Mononuclear cell (primary cell): ENCODE measurements at regions not wholly inside any gene's neighbourhood (a gene's known extent, or its start where the extent isn't known, plus 50 kb on each side); places are given as distances from the start of the nearest gene placed in this dataset.
"Not testable (repeated sequence)": the region's sequence is repeated elsewhere in the genome, so short reads cannot be mapped to it uniquely, and the experiment has no call there.

Experiments
- H3K27me3 ChIP-seq: 2 replicates; pipeline ENCODE4 v1.6.0; 2011; ENCODE audit warnings: low read length, control low read depth; ENCODE audit not compliant: insufficient read depth
- H3K4me1 ChIP-seq: 2 replicates; pipeline ENCODE4 v1.5.1; 2011; ENCODE audit warnings: mild to moderate bottlenecking, low read length, control low read depth; ENCODE audit not compliant: insufficient read depth
- H3K4me3 ChIP-seq: 2 replicates; pipeline ENCODE4 v1.5.1; 2011; ENCODE audit warnings: mild to moderate bottlenecking, low read length, moderate library complexity
- H3K9me3 ChIP-seq: 2 replicates; pipeline ENCODE4 v1.5.1; 2011; ENCODE audit warnings: low read depth, mild to moderate bottlenecking, control low read depth, low read length

GRCh38 chr5:138702166-138703077 lies 50.8 kb upstream of the CTNNA1 start:
- peaks cover 12% of the 10 kb centered on the region for H3K27me3 ChIP-seq
- H3K4me1 ChIP-seq: no peaks in the 10 kb centered on the region
- H3K4me3 ChIP-seq: no peak overlapping the region
- no peaks in the 10 kb centered on the region for H3K9me3 ChIP-seq

DNA sequence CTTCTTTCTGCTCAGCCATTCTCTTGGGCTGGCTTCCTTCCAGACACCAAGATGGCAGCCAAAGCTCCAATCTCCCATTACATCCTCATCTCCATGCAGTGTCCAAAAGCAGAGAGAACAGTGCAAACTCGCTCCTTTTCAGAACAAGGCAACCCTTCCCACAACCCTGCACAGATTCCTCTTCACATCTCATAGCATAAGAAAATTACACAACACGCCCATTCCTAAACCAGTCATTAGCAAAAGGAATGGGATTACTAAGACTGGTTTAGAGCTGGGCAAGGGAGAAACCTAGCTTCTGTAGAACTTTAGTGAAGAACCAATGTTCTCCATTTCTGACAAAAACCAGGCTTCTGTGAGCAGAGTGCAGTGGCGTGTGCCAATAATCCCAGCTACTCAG lies 51.5 kb upstream of the CTNNA1 start:
- H3K27me3 ChIP-seq: peaks cover 12% of the 10 kb centered on the region
- no peaks in the 10 kb centered on the region for H3K9me3 ChIP-seq
- H3K4me1 ChIP-seq: no peaks in the 10 kb centered on the region
- H3K4me3 ChIP-seq: no peak overlapping the region

DNA sequence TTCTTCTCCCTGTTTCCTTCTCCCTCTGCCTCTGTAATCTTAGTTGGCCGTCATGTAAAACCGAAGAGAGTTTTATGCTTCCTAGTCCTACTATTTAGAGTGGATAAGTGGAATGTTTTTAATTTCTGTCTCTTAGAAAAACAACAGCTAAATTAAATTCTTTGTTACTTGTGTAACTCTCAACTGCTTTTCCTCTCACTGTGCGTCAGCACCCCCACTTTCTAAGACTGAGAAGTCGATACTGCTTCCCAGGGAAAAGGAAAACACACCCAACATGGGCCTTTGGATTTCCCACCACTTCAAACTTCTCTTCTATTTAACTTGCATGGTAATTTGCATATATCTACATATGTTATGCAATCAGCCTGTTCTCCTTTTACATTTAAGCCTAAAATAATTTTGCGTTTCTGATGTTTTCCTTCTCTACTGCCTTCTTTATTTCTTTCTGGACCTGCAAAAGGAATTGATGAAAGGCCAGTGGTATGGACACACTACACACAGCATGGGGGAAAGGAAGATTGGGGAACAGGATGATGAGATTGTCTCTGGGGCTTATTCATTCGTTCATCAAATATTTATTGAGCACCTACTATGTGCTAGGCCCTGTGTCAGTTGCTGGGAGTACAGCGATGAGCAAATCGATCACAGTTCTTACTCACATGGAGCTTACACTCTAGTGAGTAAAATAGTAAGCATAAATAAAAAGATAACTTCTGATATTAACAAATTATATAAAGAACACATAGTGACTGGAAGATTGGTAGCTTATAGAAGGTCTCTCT lies 52.5 kb upstream of the CTNNA1 start:
- H3K4me1 ChIP-seq: no peaks in the 10 kb centered on the region
- H3K9me3 ChIP-seq: no peaks in the 10 kb centered on the region
- peaks cover 9% of the 10 kb centered on the region for H3K27me3 ChIP-seq
- no peak overlapping the region for H3K4me3 ChIP-seq

DNA sequence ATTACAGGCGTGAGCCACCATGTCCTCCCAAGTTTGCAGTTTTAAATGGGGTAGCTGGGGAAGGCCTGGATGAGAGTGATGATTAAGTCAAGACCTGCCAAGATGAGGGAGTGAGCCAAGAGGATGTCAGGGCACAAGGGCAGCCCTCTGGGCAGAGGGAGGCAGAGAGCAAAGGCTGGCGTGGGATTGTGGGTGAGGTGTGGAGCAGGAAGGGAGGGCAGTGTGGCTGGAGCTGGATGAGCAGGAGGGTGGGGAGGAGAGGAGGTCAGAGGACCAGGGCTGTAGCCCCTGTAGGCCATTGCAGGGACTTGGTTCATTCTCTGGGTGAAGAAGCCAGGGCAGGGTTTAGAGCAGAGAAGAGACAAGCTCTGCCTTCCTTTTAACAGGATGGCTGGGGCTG lies 53.7 kb upstream of the CTNNA1 start:
- Histone ChIP-seq H3K9me3 (no peaks in the 10 kb centered on the region), H3K27me3 (peaks cover 10% of the 10 kb centered on the region), H3K4me1 (no peaks in the 10 kb centered on the region), H3K4me3 (no peak overlapping the region)

DNA sequence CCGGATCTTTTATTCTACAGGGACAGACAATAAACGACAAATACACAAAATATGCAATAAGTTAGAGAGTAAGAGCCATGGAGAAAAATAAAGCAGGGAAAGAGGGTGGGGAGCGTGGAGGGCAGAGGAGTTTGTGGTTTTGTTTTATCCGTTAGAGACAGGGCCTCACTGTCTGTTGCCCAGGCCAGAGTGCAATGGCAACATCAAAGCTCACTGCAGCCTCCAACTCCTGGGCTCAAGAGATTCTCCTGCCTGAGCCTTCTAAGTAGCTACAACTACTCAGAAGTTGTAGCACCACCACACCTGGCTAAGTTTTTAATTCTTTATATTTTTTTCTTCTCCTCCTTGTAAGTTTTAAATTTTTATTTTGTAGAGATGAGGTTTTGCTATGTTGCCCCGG lies 54.5 kb upstream of the CTNNA1 start:
- Histone ChIP-seq H3K9me3 (no peaks in the 10 kb centered on the region), H3K4me3 (no peak overlapping the region), H3K4me1 (no peaks in the 10 kb centered on the region), H3K27me3 (peaks cover 14% of the 10 kb centered on the region)

- Histone ChIP-seq H3K27me3 (peaks cover 14% of the 10 kb centered on the region), H3K4me3 (no peak overlapping the region), H3K9me3 (no peaks in the 10 kb centered on the region), H3K4me1 (no peaks in the 10 kb centered on the region)
These were observed 55.4 kb upstream of the CTNNA1 start for GRCh38 chr5:138697720-138698360.

DNA sequence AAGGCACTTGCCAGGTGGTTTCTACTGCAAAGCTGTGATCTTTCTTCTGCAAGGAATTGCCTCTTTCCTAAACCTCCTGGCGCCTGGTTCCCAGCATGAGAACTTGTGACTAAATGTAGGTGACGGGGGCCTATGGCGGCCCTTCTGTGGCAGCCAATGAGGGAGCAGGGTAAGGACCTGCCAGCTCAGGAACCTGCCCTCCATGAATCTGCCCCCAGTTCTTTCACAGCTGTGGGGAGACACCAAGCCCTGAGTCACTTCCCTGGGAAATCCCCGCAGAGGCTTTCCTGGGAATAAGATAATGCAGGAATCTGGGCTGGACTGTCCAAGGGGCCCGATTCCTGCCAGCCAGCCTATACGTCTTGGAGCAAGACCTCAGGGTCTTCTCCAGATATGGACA lies 56.7 kb upstream of the CTNNA1 start:
- Histone ChIP-seq H3K27me3 (peaks cover 10% of the 10 kb centered on the region), H3K9me3 (no peaks in the 10 kb centered on the region), H3K4me1 (no peaks in the 10 kb centered on the region), H3K4me3 (no peak overlapping the region)

- no peaks in the 10 kb centered on the region for H3K4me1 ChIP-seq
- H3K27me3 ChIP-seq: peaks cover 7% of the 10 kb centered on the region
- no peak overlapping the region for H3K4me3 ChIP-seq
- H3K9me3 ChIP-seq: no peaks in the 10 kb centered on the region
These were observed 57.4 kb upstream of the CTNNA1 start for GRCh38 chr5:138695781-138696180.

DNA sequence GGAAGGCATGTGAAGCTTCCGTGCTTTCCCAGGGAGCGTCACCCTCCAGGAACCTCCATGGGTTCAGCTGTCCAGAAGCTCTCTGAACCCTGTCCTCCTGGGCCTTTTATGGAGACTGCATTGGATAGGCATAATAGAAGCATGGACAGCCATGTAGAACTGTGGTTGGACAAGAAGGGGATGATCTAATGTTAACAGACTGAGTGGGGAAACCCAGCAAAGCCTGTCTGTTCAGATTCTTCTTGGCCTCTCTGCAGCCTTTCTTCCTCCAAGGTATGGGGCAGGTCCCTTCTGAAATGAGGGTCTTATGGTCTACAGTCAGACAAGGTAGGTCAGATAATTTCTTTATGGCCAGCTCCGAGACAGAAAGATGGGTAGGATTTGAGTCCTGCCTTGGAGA lies 59.1 kb upstream of the CTNNA1 start:
- no peaks in the 10 kb centered on the region for H3K4me1 ChIP-seq
- H3K27me3 ChIP-seq: peaks cover 7% of the 10 kb centered on the region
- H3K4me3 ChIP-seq: no peak overlapping the region
- H3K9me3 ChIP-seq: no peaks in the 10 kb centered on the region

DNA sequence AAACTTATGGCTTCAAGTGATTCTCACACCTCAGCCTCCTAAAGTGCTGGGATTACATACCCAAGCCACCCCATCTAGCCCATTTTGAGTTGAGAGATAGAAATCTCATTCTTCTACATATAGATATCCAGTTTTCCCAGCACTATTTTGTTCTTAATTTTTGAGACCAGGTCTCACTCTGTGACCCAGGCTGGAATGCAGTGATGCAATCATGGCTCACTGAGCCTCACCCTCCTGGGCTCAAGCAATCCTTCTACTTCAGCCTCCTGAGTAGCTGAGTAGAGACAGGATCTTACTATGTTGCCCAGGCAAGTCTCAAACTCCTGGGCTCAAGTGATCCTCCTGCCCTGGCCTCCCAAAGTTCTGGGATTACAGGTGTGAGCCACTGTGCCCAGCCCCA lies 60.9 kb upstream of the CTNNA1 start:
- Histone ChIP-seq H3K4me1 (no peaks in the 10 kb centered on the region), H3K9me3 (no peaks in the 10 kb centered on the region), H3K27me3 (peaks cover 7% of the 10 kb centered on the region), H3K4me3 (no peak overlapping the region)

DNA sequence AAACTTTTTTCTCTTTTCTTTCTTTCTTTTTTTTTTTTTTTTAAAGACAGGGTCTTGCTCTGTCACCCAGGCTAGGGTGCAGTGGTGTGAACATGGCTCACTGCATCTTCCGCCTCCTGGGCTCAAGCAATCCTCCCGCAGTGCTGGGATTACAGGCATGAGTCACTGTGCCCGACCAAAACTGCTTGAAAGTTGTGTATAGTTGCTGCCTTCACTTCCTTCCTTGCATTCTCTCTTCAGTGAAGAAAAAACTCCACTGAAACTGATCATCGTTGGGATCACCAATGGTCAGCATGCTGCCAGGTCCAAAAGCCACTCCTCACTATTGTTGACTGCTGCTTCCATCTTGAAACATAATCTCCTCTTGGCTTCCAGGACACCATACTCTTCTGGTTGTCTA lies 66.6 kb upstream of the CTNNA1 start:
- no peaks in the 10 kb centered on the region for H3K4me1 ChIP-seq
- no peaks in the 10 kb centered on the region for H3K9me3 ChIP-seq
- peaks cover 15% of the 10 kb centered on the region for H3K27me3 ChIP-seq
- H3K4me3 ChIP-seq: no peak overlapping the region

- no peaks in the 10 kb centered on the region for H3K4me1 ChIP-seq
These were observed 68.0 kb upstream of the CTNNA1 start for GRCh38 chr5:138685193-138685745.

GRCh38 chr5:138682462-138682861 lies 70.8 kb upstream of the CTNNA1 start:
- H3K4me1 ChIP-seq, H3K4me3 ChIP-seq, H3K9me3 ChIP-seq: not testable (repeated sequence)

More at GRCh38 chr5:138685193-138685745, 68.0 kb upstream of the CTNNA1 start:
- H3K4me3 ChIP-seq: no peak overlapping the region
- H3K27me3 ChIP-seq: peaks cover 15% of the 10 kb centered on the region
- H3K9me3 ChIP-seq: no peaks in the 10 kb centered on the region

GRCh38 chr5:138678826-138679225 lies 74.4 kb upstream of the CTNNA1 start:
- not testable (repeated sequence) for H3K9me3 ChIP-seq, H3K4me1 ChIP-seq, H3K4me3 ChIP-seq
- H3K27me3 ChIP-seq: peaks cover 15% of the 10 kb centered on the region

More at GRCh38 chr5:138682462-138682861, 70.8 kb upstream of the CTNNA1 start:
- peaks cover 18% of the 10 kb centered on the region for H3K27me3 ChIP-seq

DNA sequence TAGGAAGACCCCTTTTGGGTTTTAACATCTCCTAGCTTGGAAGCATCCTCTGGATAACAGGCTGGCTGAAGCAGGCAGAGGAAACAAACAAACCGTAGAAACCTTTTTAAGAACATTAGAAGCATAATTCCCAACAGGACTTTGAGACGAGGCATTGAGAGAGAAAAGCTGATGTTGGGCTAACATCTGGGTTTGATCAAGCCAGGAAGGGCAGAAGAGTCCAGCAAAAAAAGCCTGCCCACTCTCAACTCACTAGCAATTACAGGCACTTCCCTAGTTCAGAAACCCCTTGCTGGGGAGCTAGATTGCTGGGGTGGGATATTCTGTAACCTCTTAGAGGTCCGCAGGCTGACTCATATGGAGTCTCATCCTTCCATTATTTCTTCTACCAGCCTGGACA lies 75.4 kb upstream of the CTNNA1 start:
- Histone ChIP-seq H3K4me3 (no peak overlapping the region), H3K4me1 (no peaks in the 10 kb centered on the region), H3K9me3 (peaks cover 9% of the 10 kb centered on the region), H3K27me3 (peaks cover 15% of the 10 kb centered on the region)
